ENCODE measurements at regions not wholly inside any gene's neighbourhood (a gene's known extent, or its start where the extent isn't known, plus 50 kb on each side); places are given as distances from the start of the nearest gene placed in this dataset.

DNA sequence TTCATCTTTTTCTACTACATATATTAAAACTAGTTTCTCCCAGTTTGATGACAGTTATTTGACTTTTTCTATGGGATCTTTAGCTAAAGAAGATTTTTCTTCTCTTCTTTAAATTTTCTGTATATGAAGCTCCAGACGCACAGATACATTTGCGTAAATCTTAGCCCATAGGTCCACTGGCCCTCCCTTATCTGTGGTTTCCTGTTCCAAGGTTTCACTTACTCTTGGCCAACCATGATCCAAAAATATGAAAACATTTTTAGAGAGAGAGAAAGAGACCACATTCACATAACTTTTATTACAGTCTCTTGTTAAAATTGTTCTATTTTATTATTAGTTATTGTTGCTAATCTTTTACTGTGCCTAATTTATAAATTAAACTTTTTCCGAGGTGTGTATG lies 270.2 kb upstream of the DAPK1 start:
- H3K4me1 Mint-ChIP-seq (ENCODE audit: insufficient read depth, unreplicated experiment), result no peaks in the 10 kb centered on the region

DNA sequence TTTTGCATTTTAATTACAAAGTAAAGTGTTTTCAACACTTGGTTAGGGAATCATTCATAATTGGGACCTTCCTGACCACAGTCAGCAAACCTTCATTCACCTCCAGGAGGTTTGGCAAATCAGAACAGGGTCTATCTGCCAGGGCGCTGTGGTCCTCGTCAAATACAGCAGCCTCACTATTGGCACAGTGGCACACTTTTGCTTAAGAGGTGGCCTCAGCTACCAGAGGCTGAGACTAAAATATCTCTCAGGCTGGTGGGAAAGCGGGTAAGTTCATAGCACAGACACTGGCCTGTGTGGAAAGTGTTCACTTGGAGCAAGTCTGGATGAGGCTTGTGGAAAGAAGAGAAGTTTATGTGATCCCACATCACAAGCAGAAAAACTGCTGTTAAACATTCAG lies 268.6 kb upstream of the DAPK1 start:
- Mint-ChIP-seq H3K27me3 (ENCODE audit: insufficient read depth, unreplicated experiment) (no peaks in the 10 kb centered on the region), H3K9me3 (ENCODE audit: unreplicated experiment) (peaks cover 10% of the 10 kb centered on the region), H3K4me1 (ENCODE audit: insufficient read depth, unreplicated experiment) (no peaks in the 10 kb centered on the region), H3K27ac (ENCODE audit: low read depth, unreplicated experiment) (no peak overlapping the region), H3K36me3 (ENCODE audit: insufficient read depth, unreplicated experiment) (no peaks in the 10 kb centered on the region), H3K4me3 (ENCODE audit: unreplicated experiment) (no peak overlapping the region)
- TF ChIP-seq, protein P1, sequence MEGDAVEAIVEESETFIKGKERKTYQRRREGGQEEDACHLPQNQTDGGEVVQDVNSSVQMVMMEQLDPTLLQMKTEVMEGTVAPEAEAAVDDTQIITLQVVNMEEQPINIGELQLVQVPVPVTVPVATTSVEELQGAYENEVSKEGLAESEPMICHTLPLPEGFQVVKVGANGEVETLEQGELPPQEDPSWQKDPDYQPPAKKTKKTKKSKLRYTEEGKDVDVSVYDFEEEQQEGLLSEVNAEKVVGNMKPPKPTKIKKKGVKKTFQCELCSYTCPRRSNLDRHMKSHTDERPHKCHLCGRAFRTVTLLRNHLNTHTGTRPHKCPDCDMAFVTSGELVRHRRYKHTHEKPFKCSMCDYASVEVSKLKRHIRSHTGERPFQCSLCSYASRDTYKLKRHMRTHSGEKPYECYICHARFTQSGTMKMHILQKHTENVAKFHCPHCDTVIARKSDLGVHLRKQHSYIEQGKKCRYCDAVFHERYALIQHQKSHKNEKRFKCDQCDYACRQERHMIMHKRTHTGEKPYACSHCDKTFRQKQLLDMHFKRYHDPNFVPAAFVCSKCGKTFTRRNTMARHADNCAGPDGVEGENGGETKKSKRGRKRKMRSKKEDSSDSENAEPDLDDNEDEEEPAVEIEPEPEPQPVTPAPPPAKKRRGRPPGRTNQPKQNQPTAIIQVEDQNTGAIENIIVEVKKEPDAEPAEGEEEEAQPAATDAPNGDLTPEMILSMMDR (IDR thresholded peaks at IDR 0.05; ENCODE audit: unreplicated experiment), result no peak
- CTCF ChIA-PET, result no interaction called here
- POLR2A ChIA-PET, result no interaction called here
- DNase-seq (ENCODE audit: unreplicated experiment), result no peak
- BruUV-seq (replicated peaks), result no TSS peak
- intact Hi-C loops (cut with micrococcal nuclease), result no loop called here

More for the DNA sequence above, 270.2 kb upstream of the DAPK1 start:
- no peaks in the 10 kb centered on the region for H3K36me3 Mint-ChIP-seq (ENCODE audit: insufficient read depth, unreplicated experiment)
- no peak for DNase-seq (ENCODE audit: unreplicated experiment)
- no peaks in the 10 kb centered on the region for H3K27me3 Mint-ChIP-seq (ENCODE audit: insufficient read depth, unreplicated experiment)
- no peak overlapping the region for H3K4me3 Mint-ChIP-seq (ENCODE audit: unreplicated experiment)
- TF ChIP-seq, protein P1 (IDR thresholded peaks at IDR 0.05; ENCODE audit: unreplicated experiment), result no peak
- intact Hi-C loops (cut with micrococcal nuclease), result no loop called here
- no TSS peak for BruUV-seq (replicated peaks)
- ChIA-PET POLR2A (no interaction called here), CTCF (interaction anchor here (0.9 kb wide), 1 partner anchor 26 kb away, joined by 3 read pairs; no protein-coding TSS in a partner anchor)
- no peak overlapping the region for H3K27ac Mint-ChIP-seq (ENCODE audit: low read depth, unreplicated experiment)
- peaks cover 10% of the 10 kb centered on the region for H3K9me3 Mint-ChIP-seq (ENCODE audit: unreplicated experiment)

GRCh38 chr9:87233431-87233830 lies 264.2 kb upstream of the DAPK1 start:
- peaks cover 10% of the 10 kb centered on the region for H3K9me3 Mint-ChIP-seq (ENCODE audit: unreplicated experiment)
- H3K27me3 Mint-ChIP-seq (ENCODE audit: insufficient read depth, unreplicated experiment), result no peaks in the 10 kb centered on the region
- H3K4me3 Mint-ChIP-seq (ENCODE audit: unreplicated experiment), result no peak overlapping the region
- no peaks in the 10 kb centered on the region for H3K36me3 Mint-ChIP-seq (ENCODE audit: insufficient read depth, unreplicated experiment)
- ChIA-PET CTCF (interaction anchor here (0.6 kb wide), 1 partner anchor 746 kb away, joined by 3 read pairs; no protein-coding TSS in a partner anchor), POLR2A (interaction anchor here (0.5 kb wide), 1 partner anchor 65 kb away, joined by 3 read pairs; no protein-coding TSS in a partner anchor)
- DNase-seq (ENCODE audit: unreplicated experiment), result no peak
- BruUV-seq (replicated peaks), result no TSS peak
- TF ChIP-seq, protein P1 (IDR thresholded peaks at IDR 0.05; ENCODE audit: unreplicated experiment), result no peak
- H3K4me1 Mint-ChIP-seq (ENCODE audit: insufficient read depth, unreplicated experiment), result no peaks in the 10 kb centered on the region
- intact Hi-C loops (cut with micrococcal nuclease), result no loop called here
- no peak overlapping the region for H3K27ac Mint-ChIP-seq (ENCODE audit: low read depth, unreplicated experiment)

GRCh38 chr9:87233899-87234455 lies 263.7 kb upstream of the DAPK1 start:
- DNase-seq (ENCODE audit: unreplicated experiment), result no peak
- Mint-ChIP-seq H3K36me3 (ENCODE audit: insufficient read depth, unreplicated experiment) (no peaks in the 10 kb centered on the region), H3K9me3 (ENCODE audit: unreplicated experiment) (peaks cover 10% of the 10 kb centered on the region), H3K27me3 (ENCODE audit: insufficient read depth, unreplicated experiment) (no peaks in the 10 kb centered on the region), H3K4me3 (ENCODE audit: unreplicated experiment) (no peak overlapping the region), H3K27ac (ENCODE audit: low read depth, unreplicated experiment) (no peak overlapping the region), H3K4me1 (ENCODE audit: insufficient read depth, unreplicated experiment) (no peaks in the 10 kb centered on the region)
- TF ChIP-seq, protein P1 (IDR thresholded peaks at IDR 0.05; ENCODE audit: unreplicated experiment), result no peak
- CTCF ChIA-PET, result interaction anchor here (0.6 to 0.8 kb wide), 2 partner anchors 25 to 747 kb away, joined by 3 read pairs; no protein-coding TSS in a partner anchor
- no TSS peak for BruUV-seq (replicated peaks)
- POLR2A ChIA-PET, result no interaction called here
- intact Hi-C loops (cut with micrococcal nuclease), result no loop called here
